IMR-90 (cell line): ENCODE measurements at regions not wholly inside any gene's neighbourhood (a gene's known extent, or its start where the extent isn't known, plus 50 kb on each side); places are given as distances from the start of the nearest gene placed in this dataset.

Source experiments
- ATAC-seq: fragments of 200-7000 bp; cut with Tn5 transposase; 2 replicates; pipeline ENCODE4 v1.9.1; 2020; ENCODE audit warnings: low read depth, mild to moderate bottlenecking, moderate library complexity
- BruUV-seq: library from RNA; stranded (reverse); fragments of 400-500 nt; replicated peaks from 2 replicates; lab custom pipeline; 2021; lab: Mats Ljungman, UMichigan
- CTCF ChIA-PET: fragments of 300-600 bp; formaldehyde crosslinking; extraction: SDS; loops from one replicate; lab custom pipeline; 2021; ENCODE audit warnings: antibody characterized with exemption; lab: Yijun Ruan, JAX
- POLR2A ChIA-PET: fragments of 300-600 bp; sonication (Branson Sonifier 250); formaldehyde crosslinking; loops from one replicate; lab custom pipeline; 2022; ENCODE audit warnings: antibody characterized with exemption; ENCODE audit not compliant: unreplicated experiment; lab: Charles Lee
- DNase-seq: peaks from one replicate; pipeline ENCODE4 v3.0.0; 2013
- H2AFZ ChIP-seq: replicated peaks from 2 replicates; pipeline ENCODE3; 2013; ENCODE audit warnings: low read length, mild to moderate bottlenecking; ENCODE audit not compliant: poor library complexity
- H2AK5ac ChIP-seq: 2 replicates; pipeline ENCODE4 v1.6.1; 2013; ENCODE audit warnings: low read depth, low read length, inconsistent platforms
- H2AK9ac ChIP-seq: replicated peaks from 2 replicates; pipeline ENCODE3; 2013; ENCODE audit warnings: mild to moderate bottlenecking, low read depth, low read length, moderate library complexity; ENCODE audit not compliant: poor library complexity
- H2BK120ac ChIP-seq: 2 replicates; pipeline ENCODE4 v1.6.1; 2013; ENCODE audit warnings: low read depth, low read length, inconsistent platforms
- H2BK15ac ChIP-seq: 3 replicates; pipeline ENCODE4 v1.6.1; 2013; ENCODE audit warnings: low read depth, low read length, inconsistent platforms
- H2BK20ac ChIP-seq: 2 replicates; pipeline ENCODE4 v1.6.1; 2013; ENCODE audit warnings: low read depth, mild to moderate bottlenecking, inconsistent platforms, low read length, moderate library complexity
- H2BK5ac ChIP-seq: 2 replicates; pipeline ENCODE4 v1.6.1; 2013; ENCODE audit warnings: mild to moderate bottlenecking, low read depth, low read length, inconsistent platforms; ENCODE audit not compliant: poor library complexity, severe bottlenecking
- H3K14ac ChIP-seq: replicated peaks from 2 replicates; pipeline ENCODE4 v1.6.1; 2013; ENCODE audit warnings: low read depth, low read length, inconsistent platforms
- H3K18ac ChIP-seq: 2 replicates; pipeline ENCODE4 v1.6.1; 2013; ENCODE audit warnings: low read depth, low read length, control low read depth
- H3K23ac ChIP-seq: 2 replicates; pipeline ENCODE4 v1.6.1; 2013; ENCODE audit warnings: low read depth, low read length, inconsistent platforms
- H3K27ac ChIP-seq: 2 replicates; pipeline ENCODE4 v1.5.1; 2013; ENCODE audit warnings: mild to moderate bottlenecking, control low read depth, low read length; ENCODE audit not compliant: insufficient read depth
- H3K27me3 ChIP-seq: 2 replicates; pipeline ENCODE4 v1.6.1; 2013; ENCODE audit warnings: low read length; ENCODE audit not compliant: control insufficient read depth, insufficient read depth
- H3K36me3 ChIP-seq: 2 replicates; pipeline ENCODE4 v1.6.1; 2013; ENCODE audit warnings: low read length, mixed read lengths; ENCODE audit not compliant: control insufficient read depth, insufficient read depth
- H3K4ac ChIP-seq: 2 replicates; pipeline ENCODE4 v1.6.1; 2013; ENCODE audit warnings: low read depth, low read length, inconsistent platforms
- H3K4me1 ChIP-seq: 2 replicates; pipeline ENCODE4 v1.6.1; 2013; ENCODE audit warnings: low read length, mixed read lengths; ENCODE audit not compliant: control insufficient read depth, insufficient read depth
- H3K4me2 ChIP-seq: 2 replicates; pipeline ENCODE4 v1.6.1; 2013; ENCODE audit warnings: low read depth, mild to moderate bottlenecking, control low read depth, low read length, moderate library complexity
- H3K4me3 ChIP-seq: 2 replicates; pipeline ENCODE4 v1.5.1; 2013; ENCODE audit warnings: low read depth, mild to moderate bottlenecking, control low read depth, low read length, moderate library complexity; ENCODE audit not compliant: insufficient read depth
- H3K56ac ChIP-seq: 2 replicates; pipeline ENCODE4 v1.6.1; 2013; ENCODE audit warnings: low read length, inconsistent platforms; ENCODE audit not compliant: insufficient read depth; ENCODE audit errors: extremely low read depth
- H3K79me1 ChIP-seq, 2 experiments: 2 replicates each; pipeline ENCODE4 v1.6.1; 2013; ENCODE audit warnings: low read length in 2 of 2, inconsistent platforms in 1 of 2, low read depth in 1 of 2
- H3K9ac ChIP-seq: 2 replicates; pipeline ENCODE4 v1.6.1; 2013; ENCODE audit warnings: low read depth, low read length, control low read depth
- H3K9me1 ChIP-seq: 2 replicates; pipeline ENCODE4 v1.6.1; 2013; ENCODE audit warnings: low read length, inconsistent platforms; ENCODE audit not compliant: insufficient read depth
- H3K9me3 ChIP-seq: 2 replicates; pipeline ENCODE4 v1.6.1; 2013; ENCODE audit warnings: low read length; ENCODE audit not compliant: control insufficient read depth, insufficient read depth
- H4K20me1 ChIP-seq: 2 replicates; pipeline ENCODE4 v1.6.1; 2013; ENCODE audit warnings: low read length, inconsistent platforms; ENCODE audit not compliant: insufficient read depth
- H4K5ac ChIP-seq: 2 replicates; pipeline ENCODE4 v1.6.1; 2013; ENCODE audit warnings: mild to moderate bottlenecking, low read depth, low read length, control low read depth
- H4K8ac ChIP-seq, 2 experiments: 2 replicates each; pipeline ENCODE4 v1.6.1; 2013; ENCODE audit warnings: low read depth in 2 of 2, low read length in 2 of 2, control low read depth in 1 of 2, inconsistent platforms in 1 of 2
- H4K91ac ChIP-seq: 2 replicates; pipeline ENCODE4 v1.6.1; 2013; ENCODE audit warnings: low read depth, low read length, inconsistent platforms; ENCODE audit not compliant: insufficient read depth
- BHLHE40 ChIP-seq: fragments of 150-350 bp; IDR thresholded peaks from 2 replicates; pipeline ENCODE4 v1.6.1; 2016; ENCODE audit warnings: mild to moderate bottlenecking, low read depth, low read length
- CHD1 ChIP-seq: IDR thresholded peaks from 2 replicates; pipeline ENCODE4 v1.6.1; 2012; ENCODE audit warnings: low read depth, low read length, improper control_type of control experiment
- CTCF ChIP-seq: conservative IDR thresholded peaks from 2 replicates; pipeline ENCODE4 v1.5.1; 2012; ENCODE audit warnings: mild to moderate bottlenecking, low read depth, low read length, improper control_type of control experiment
- ELK1 ChIP-seq: fragments of 150-350 bp; IDR thresholded peaks from 2 replicates; pipeline ENCODE4 v1.6.1; 2016; ENCODE audit warnings: low read depth, mild to moderate bottlenecking, low read length, moderate library complexity, borderline replicate concordance
- FOS ChIP-seq: fragments of 150-350 bp; IDR thresholded peaks from 2 replicates; pipeline ENCODE4 v1.6.1; 2016; ENCODE audit warnings: low read depth, low read length
- MAFK ChIP-seq: IDR thresholded peaks from 2 replicates; pipeline ENCODE4 v1.6.1; 2012; ENCODE audit warnings: low read depth, low read length, improper control_type of control experiment
- MAZ ChIP-seq: IDR thresholded peaks from 2 replicates; pipeline ENCODE4 v1.6.1; 2012; ENCODE audit warnings: low read depth, mild to moderate bottlenecking, low read length, improper control_type of control experiment, moderate library complexity, borderline replicate concordance
- MXI1 ChIP-seq: IDR thresholded peaks from 2 replicates; pipeline ENCODE4 v1.6.1; 2012; ENCODE audit warnings: low read depth, mild to moderate bottlenecking, low read length, moderate library complexity, borderline replicate concordance
- NFE2L2 ChIP-seq: fragments of 150-350 bp; IDR thresholded peaks from 2 replicates; pipeline ENCODE4 v1.6.1; 2016; ENCODE audit warnings: low read depth, mild to moderate bottlenecking, low read length
- POLR2A ChIP-seq: IDR thresholded peaks from 2 replicates; pipeline ENCODE4 v1.6.1; 2012; ENCODE audit warnings: mild to moderate bottlenecking, low read depth, low read length
- RAD21 ChIP-seq: IDR thresholded peaks from 2 replicates; pipeline ENCODE4 v1.6.1; 2012; ENCODE audit warnings: low read length, improper control_type of control experiment
- RCOR1 ChIP-seq: IDR thresholded peaks from 2 replicates; pipeline ENCODE4 v1.6.1; 2012; ENCODE audit warnings: mild to moderate bottlenecking, low read length, improper control_type of control experiment; ENCODE audit not compliant: insufficient replicate concordance
- RFX5 ChIP-seq: IDR thresholded peaks from 2 replicates; pipeline ENCODE4 v1.8.0; 2012; ENCODE audit warnings: low read depth, mild to moderate bottlenecking, low read length, moderate library complexity
- SMC3 ChIP-seq: fragments of 150-350 bp; IDR thresholded peaks from 2 replicates; pipeline ENCODE4 v1.6.1; 2016; ENCODE audit warnings: low read depth, mild to moderate bottlenecking, antibody characterized with exemption, low read length, moderate library complexity
- USF2 ChIP-seq: fragments of 150-350 bp; IDR thresholded peaks from 2 replicates; pipeline ENCODE4 v1.6.1; 2017; ENCODE audit warnings: mild to moderate bottlenecking, antibody characterized with exemption, low read length, low read depth
- WGBS, 2 experiments: methylation state at CpG; one replicate each; pipeline versions ENCODE4 v1.1.5 to v1.1.7; 2013; ENCODE audit warnings: missing lambda C conversion rate in 2 of 2; ENCODE audit not compliant: insufficient read length in 1 of 2; ENCODE audit errors: extremely low coverage in 2 of 2; 5-methylcytosine and 5-hydroxymethylcytosine counted together
- dilution Hi-C: fragments of 300-500 bp; cut with HindIII; formaldehyde crosslinking; loops from one replicate; pipeline ENCODE4 v1.14.3; 2018; ENCODE audit warnings: low sequenced_read_pairs; ENCODE audit not compliant: unreplicated experiment
- in situ Hi-C: fragments of 300-500 bp; cut with MboI; formaldehyde crosslinking; loops from 3 replicates; pipeline ENCODE4 v1.14.3; 2019; ENCODE audit warnings: low sequenced_read_pairs, inconsistent platforms, mixed read lengths
- intact Hi-C: fragments of 100-400 bp; cut with micrococcal nuclease; formaldehyde crosslinking; loops from 2 replicates; pipeline ENCODE4 v1.10.0; 2022

GRCh38 chr20:48562586-48563116 lies 265.1 kb downstream of the PREX1 start:
- Histone ChIP-seq H2BK20ac (no peak overlapping the region), H3K56ac (no peak overlapping the region), H3K36me3 (no peaks in the 10 kb centered on the region), H2AFZ (no peak overlapping the region), H3K79me1 (no peaks in the 10 kb centered on the region), H2BK120ac (no peak overlapping the region), H4K5ac (no peak overlapping the region), H3K18ac (no peak overlapping the region), H4K91ac (no peak overlapping the region), H3K27ac (no peak overlapping the region), H2AK9ac (no peak overlapping the region), H3K4ac (no peak overlapping the region), H4K8ac (no peak overlapping the region), H3K9me3 (no peaks in the 10 kb centered on the region; the same call in 1 of the 2 replicates), H2BK15ac (no peak overlapping the region), H3K27me3 (peaks cover 3% of the 10 kb centered on the region; the same call in 1 of the 2 replicates), H2BK5ac (no peak overlapping the region), H3K9ac (no peak overlapping the region), H3K4me3 (no peak overlapping the region), H3K23ac (no peak overlapping the region), H4K20me1 (no peaks in the 10 kb centered on the region), H3K4me2 (no peak overlapping the region), H3K9me1 (no peaks in the 10 kb centered on the region), H2AK5ac (no peak overlapping the region), H3K4me1 (no peaks in the 10 kb centered on the region), H3K14ac (no peak overlapping the region)
- TF ChIP-seq RFX5 (no peak), USF2 (no peak), CHD1 (no peak), POLR2A (no peak), RCOR1 (no peak), FOS (no peak), CTCF (no peak), MAFK (no peak), BHLHE40 (no peak), NFE2L2 (no peak), SMC3 (no peak), RAD21 (no peak), MAZ (no peak), MXI1 (no peak), ELK1 (no peak)
- dilution Hi-C loops = no loop called here
- intact Hi-C loops = no loop called here
- no TSS peak for BruUV-seq
- in situ Hi-C loops = no loop called here
- ATAC-seq = no peak
- no peak for DNase-seq
- CTCF ChIA-PET = no interaction called here
- POLR2A ChIA-PET = no interaction called here
- 0% methylated on average over 1 of the region's 5 CpGs; no CpG with 5 or more reads in 1 of the 2 experiments for WGBS, 2 experiments
